Thyroid gland (tissue), 4 donors: ENCODE measurements at regions not wholly inside any gene's neighbourhood (a gene's known extent, or its start where the extent isn't known, plus 50 kb on each side); places are given as distances from the start of the nearest gene placed in this dataset.
A peak's percentile ranks its signal among the peaks of the same experiment; 100 is the strongest.

Experiments
- DNase-seq, 2 donors: peaks; one replicate each; pipeline ENCODE4 v3.0.0-alpha.2; 2019
- H3K27ac ChIP-seq, 3 donors: fragments of 200-600 bp; sonication (generic); 1 replicate in 2 of 3; 2 replicates in 1 of 3; pipeline ENCODE4 v1.5.1; 2016 to 2019; ENCODE audit warnings: mild to moderate bottlenecking in 1 of 3, moderate library complexity in 1 of 3
- H3K27me3 ChIP-seq: fragments of 200-600 bp; sonication (generic); one replicate; pipeline ENCODE4 v1.5.1; 2019
- H3K36me3 ChIP-seq, 2 donors: fragments of 200-600 bp; sonication (generic); one replicate each; pipeline ENCODE4 v1.5.1; 2016 to 2019
- H3K4me1 ChIP-seq, 2 donors: fragments of 200-600 bp; sonication (generic); one replicate each; pipeline ENCODE4 v1.5.1; 2017 to 2019
- H3K4me3 ChIP-seq, 3 donors: fragments of 200-600 bp; sonication (generic); replicated peaks in 1 of 3; 1 replicate in 2 of 3; 2 replicates in 1 of 3; pipeline ENCODE4 v1.5.1; 2016; ENCODE audit warnings: mild to moderate bottlenecking in 1 of 3
- H3K9me3 ChIP-seq: fragments of 200-600 bp; sonication (generic); one replicate; pipeline ENCODE4 v1.5.1; 2017
- CTCF ChIP-seq, 6 experiments: fragments of 200-600 bp in 3 of 6; fragments of 450-650 bp in 3 of 6; sonication (generic) in 3 of 6; IDR thresholded peaks; one replicate each; pipeline ENCODE4 v1.5.1; 2016 to 2019; ENCODE audit warnings: antibody characterized with exemption in 6 of 6, mild to moderate bottlenecking in 2 of 6, inconsistent platforms in 1 of 6, moderate library complexity in 1 of 6
- POLR2A ChIP-seq, 2 donors: fragments of 450-650 bp; IDR thresholded peaks; one replicate each; pipeline ENCODE4 v1.6.1; 2017; ENCODE audit warnings: antibody characterized with exemption in 2 of 2, mild to moderate bottlenecking in 2 of 2, moderate library complexity in 1 of 2
- WGBS, 2 donors: methylation state at CpG; one replicate each; pipeline ENCODE4 v1.1.5; 2017; 5-methylcytosine and 5-hydroxymethylcytosine counted together
- intact Hi-C: fragments of 100-400 bp; cut with DNase I; formaldehyde crosslinking; loops from one replicate; pipeline ENCODE4 v1.15.1; 2023

- intact Hi-C loops, result no loop called here
- H3K4me1 ChIP-seq, result peaks cover 20 to 21% of the 10 kb centered on the region in 2 donors
- 86 to 93% methylated on average over 2 of the region's 2 CpGs for WGBS, 2 donors
- TF ChIP-seq POLR2A (IDR thresholded peaks at IDR 0.05) (no peak), CTCF (IDR thresholded peaks at IDR 0.05) (no peak)
- no peaks in the 10 kb centered on the region for H3K36me3 ChIP-seq
- no peaks in the 10 kb centered on the region for H3K27me3 ChIP-seq
- no peak overlapping the region for H3K27ac ChIP-seq
- DNase-seq, result no peak
- H3K9me3 ChIP-seq, result no peaks in the 10 kb centered on the region
- no peak overlapping the region for H3K4me3 ChIP-seq
Measured at GRCh38 chr1:181990728-181991127, 70.8 kb downstream of the ZNF648 start.

- WGBS, 2 donors, result 93 to 95% methylated on average over 2 of the region's 2 CpGs
- Histone ChIP-seq H3K9me3 (no peaks in the 10 kb centered on the region), H3K4me1 (peaks cover 20 to 21% of the 10 kb centered on the region in 2 donors), H3K27ac (no peak overlapping the region), H3K4me3 (no peak overlapping the region), H3K27me3 (no peaks in the 10 kb centered on the region), H3K36me3 (no peaks in the 10 kb centered on the region)
- no peak for DNase-seq
- TF ChIP-seq CTCF (IDR thresholded peaks at IDR 0.05), result no peak
- TF ChIP-seq POLR2A (IDR thresholded peaks at IDR 0.05), result no peak
- intact Hi-C loops, result no loop called here
Measured at GRCh38 chr1:181989261-181989920, 72.1 kb downstream of the ZNF648 start.

GRCh38 chr1:181987996-181988395 is 73.5 kb downstream of the ZNF648 start:
- Histone ChIP-seq H3K27ac (peak overlapping the region; percentile 20 to 43 (median 37)), H3K9me3 (no peaks in the 10 kb centered on the region), H3K4me3 (no peak overlapping the region), H3K36me3 (no peaks in the 10 kb centered on the region), H3K4me1 (peaks cover 20 to 21% of the 10 kb centered on the region in 2 donors), H3K27me3 (no peaks in the 10 kb centered on the region)
- DNase-seq, result no peak
- WGBS, 2 donors, result 62 to 71% methylated on average over 2 of the region's 2 CpGs
- intact Hi-C loops, result no loop called here
- TF ChIP-seq CTCF (IDR thresholded peaks at IDR 0.05), result no peak
- TF ChIP-seq POLR2A (IDR thresholded peaks at IDR 0.05), result no peak

- no peak overlapping the region for H3K4me3 ChIP-seq
- H3K36me3 ChIP-seq, result no peaks in the 10 kb centered on the region
- no peaks in the 10 kb centered on the region for H3K9me3 ChIP-seq
- DNase-seq, result no peak
- H3K27me3 ChIP-seq, result no peaks in the 10 kb centered on the region
- intact Hi-C loops, result no loop called here
- peak overlapping the region; percentile 20 to 65 (median 59) for H3K27ac ChIP-seq
- peaks cover 24% of the 10 kb centered on the region in 2 donors for H3K4me1 ChIP-seq
- WGBS, 2 donors, result 25 to 35% methylated on average over 6 of the region's 6 CpGs
- TF ChIP-seq CTCF (IDR thresholded peaks at IDR 0.05) (no peak), POLR2A (IDR thresholded peaks at IDR 0.05) (no peak)
Measured at GRCh38 chr1:181987334-181987895, 74.1 kb downstream of the ZNF648 start.

GRCh38 chr1:181986907-181987305 is 74.6 kb downstream of the ZNF648 start:
- Histone ChIP-seq H3K36me3 (no peaks in the 10 kb centered on the region), H3K27me3 (no peaks in the 10 kb centered on the region), H3K4me1 (peaks cover 28 to 29% of the 10 kb centered on the region in 2 donors), H3K27ac (peak overlapping the region; percentile 20 to 65 (median 59)), H3K4me3 (no peak overlapping the region), H3K9me3 (no peaks in the 10 kb centered on the region)
- TF ChIP-seq CTCF (IDR thresholded peaks at IDR 0.05), result no peak
- no peak for TF ChIP-seq POLR2A (IDR thresholded peaks at IDR 0.05)
- WGBS, 2 donors, result 37 to 46% methylated on average over 2 of the region's 2 CpGs
- intact Hi-C loops, result no loop called here
- DNase-seq, result no peak
